CD14-positive monocyte (primary cell): ENCODE measurements at regions not wholly inside any gene's neighbourhood (a gene's known extent, or its start where the extent isn't known, plus 50 kb on each side); places are given as distances from the start of the nearest gene placed in this dataset.

Experiments
- DNase-seq, 3 donors: peaks; one replicate each; pipeline ENCODE4 v3.0.0-alpha.2; 2011 to 2022
- H2AFZ ChIP-seq: 2 replicates; pipeline ENCODE4 v1.6.0; 2012; ENCODE audit warnings: mild to moderate bottlenecking, low read depth, low read length, inconsistent platforms; ENCODE audit not compliant: insufficient read depth, poor library complexity, severe bottlenecking
- H3K27ac ChIP-seq, 2 donors: 1 replicate in 1 of 2; 2 replicates in 1 of 2; pipeline ENCODE4 v1.5.1; 2012 to 2013; ENCODE audit warnings: low read length in 2 of 2, control low read depth in 1 of 2, inconsistent platforms in 1 of 2, low read depth in 1 of 2, mild to moderate bottlenecking in 1 of 2
- H3K27me3 ChIP-seq, 2 donors: one replicate each; pipeline versions ENCODE4 v1.6.0 to v1.6.1; 2011 to 2013; ENCODE audit warnings: low read length in 2 of 2; ENCODE audit not compliant: control insufficient read depth in 2 of 2, insufficient read depth in 2 of 2
- H3K36me3 ChIP-seq, 2 donors: replicated peaks in 1 of 2; 1 replicate in 1 of 2; 2 replicates in 1 of 2; pipeline versions ENCODE4 v1.5.1 to v1.6.1; 2012 to 2013; ENCODE audit warnings: low read length in 2 of 2, control low read depth in 1 of 2, inconsistent platforms in 1 of 2, mild to moderate bottlenecking in 1 of 2; ENCODE audit not compliant: insufficient read depth in 2 of 2, control insufficient read depth in 1 of 2
- H3K4me1 ChIP-seq, 2 donors: 1 replicate in 1 of 2; 2 replicates in 1 of 2; pipeline versions ENCODE4 v1.5.1 to v1.6.1; 2012 to 2013; ENCODE audit warnings: low read length in 2 of 2, control low read depth in 1 of 2, inconsistent platforms in 1 of 2, mild to moderate bottlenecking in 1 of 2, moderate library complexity in 1 of 2; ENCODE audit not compliant: insufficient read depth in 2 of 2, control insufficient read depth in 1 of 2
- H3K4me2 ChIP-seq: replicated peaks from 2 replicates; pipeline ENCODE3; 2012; ENCODE audit warnings: low read length, moderate library complexity, mild to moderate bottlenecking; ENCODE audit not compliant: poor library complexity, severe bottlenecking; ENCODE audit errors: extremely low read depth
- H3K4me3 ChIP-seq, 3 experiments: fragments of 200-600 bp in 1 of 3; sonication (generic) in 1 of 3; replicated peaks in 1 of 3; 1 replicate in 2 of 3; 2 replicates in 1 of 3; pipeline ENCODE4 v1.5.1; 2011 to 2013; ENCODE audit warnings: low read length in 3 of 3, mild to moderate bottlenecking in 3 of 3, control low read depth in 2 of 3, low read depth in 2 of 3, inconsistent platforms in 1 of 3, moderate library complexity in 1 of 3
- H3K79me2 ChIP-seq: 2 replicates; pipeline ENCODE4 v1.6.0; 2012; ENCODE audit warnings: mild to moderate bottlenecking, control low read depth, inconsistent platforms, low read length, moderate library complexity; ENCODE audit not compliant: insufficient read depth
- H3K9ac ChIP-seq: 2 replicates; pipeline ENCODE4 v1.6.0; 2017; ENCODE audit warnings: low read length, mild to moderate bottlenecking; ENCODE audit not compliant: insufficient read depth, poor library complexity, severe bottlenecking
- H3K9me3 ChIP-seq, 2 donors: replicated peaks in 1 of 2; 1 replicate in 1 of 2; 2 replicates in 1 of 2; pipeline versions ENCODE4 v1.5.1 to v1.6.1; 2012 to 2013; ENCODE audit warnings: low read length in 2 of 2, control low read depth in 1 of 2; ENCODE audit not compliant: control insufficient read depth in 1 of 2, insufficient read depth in 1 of 2
- H4K20me1 ChIP-seq: 2 replicates; pipeline ENCODE4 v1.6.0; 2012; ENCODE audit warnings: mild to moderate bottlenecking, low read length, control low read depth, moderate library complexity; ENCODE audit not compliant: insufficient read depth
- H3K27ac Mint-ChIP-seq, 7 donors: one replicate each; pipeline ENCODE4 v1.8.0; 2020; ENCODE audit warnings: mild to moderate bottlenecking in 7 of 7, mixed read lengths in 7 of 7, moderate library complexity in 6 of 7, inconsistent platforms in 2 of 7
- H3K27me3 Mint-ChIP-seq, 3 donors: one replicate each; pipeline ENCODE4 v1.8.0; 2021 to 2022; ENCODE audit warnings: low read depth in 3 of 3, mild to moderate bottlenecking in 3 of 3, mixed read lengths in 3 of 3, moderate library complexity in 3 of 3, inconsistent platforms in 1 of 3
- H3K36me3 Mint-ChIP-seq, 2 donors: one replicate each; pipeline ENCODE4 v1.8.0; 2020; ENCODE audit warnings: mixed read lengths in 2 of 2, inconsistent platforms in 1 of 2, mild to moderate bottlenecking in 1 of 2
- H3K4me1 Mint-ChIP-seq: one replicate; pipeline ENCODE4 v1.8.0; 2020; ENCODE audit warnings: mild to moderate bottlenecking, mixed read lengths
- H3K4me3 Mint-ChIP-seq, 2 donors: one replicate each; pipeline ENCODE4 v1.8.0; 2020; ENCODE audit warnings: mild to moderate bottlenecking in 2 of 2, mixed read lengths in 2 of 2, moderate library complexity in 1 of 2
- H3K9me3 Mint-ChIP-seq, 7 donors: one replicate each; pipeline ENCODE4 v1.8.0; 2020 to 2022; ENCODE audit warnings: mixed read lengths in 7 of 7, mild to moderate bottlenecking in 6 of 7, moderate library complexity in 6 of 7, inconsistent platforms in 2 of 7
- WGBS: methylation state at CpG from one replicate; pipeline ENCODE4 v1.1.5; 2013; ENCODE audit warnings: missing lambda C conversion rate; ENCODE audit not compliant: insufficient coverage; 5-methylcytosine and 5-hydroxymethylcytosine counted together
- intact Hi-C, 2 donors: fragments of 100-400 bp; cut with micrococcal nuclease; formaldehyde crosslinking; loops; one replicate each; pipeline versions ENCODE4 v1.15.0 to v1.15.1; 2023
- TF ChIP-seq, protein P1 (sequence below): fragments of 200-600 bp; IDR thresholded peaks from one replicate; pipeline ENCODE4 v1.8.0; 2022; ENCODE audit warnings: antibody characterized with exemption, mild to moderate bottlenecking

- H3K9me3 Mint-ChIP-seq: peaks cover 0 to 9% (median 3%) of the 10 kb centered on the region in 7 donors
- H3K27ac Mint-ChIP-seq: no peak overlapping the region
- H3K9ac ChIP-seq: no peak overlapping the region
- no peaks in the 10 kb centered on the region for H3K27me3 ChIP-seq
- H3K79me2 ChIP-seq: no peaks in the 10 kb centered on the region
- no peak overlapping the region for H3K4me3 Mint-ChIP-seq
- H3K4me1 ChIP-seq: no peaks in the 10 kb centered on the region
- no peak overlapping the region for H3K4me3 ChIP-seq
- no peaks in the 10 kb centered on the region for H3K4me1 Mint-ChIP-seq
- no peak overlapping the region for H2AFZ ChIP-seq
- TF ChIP-seq, protein P1, sequence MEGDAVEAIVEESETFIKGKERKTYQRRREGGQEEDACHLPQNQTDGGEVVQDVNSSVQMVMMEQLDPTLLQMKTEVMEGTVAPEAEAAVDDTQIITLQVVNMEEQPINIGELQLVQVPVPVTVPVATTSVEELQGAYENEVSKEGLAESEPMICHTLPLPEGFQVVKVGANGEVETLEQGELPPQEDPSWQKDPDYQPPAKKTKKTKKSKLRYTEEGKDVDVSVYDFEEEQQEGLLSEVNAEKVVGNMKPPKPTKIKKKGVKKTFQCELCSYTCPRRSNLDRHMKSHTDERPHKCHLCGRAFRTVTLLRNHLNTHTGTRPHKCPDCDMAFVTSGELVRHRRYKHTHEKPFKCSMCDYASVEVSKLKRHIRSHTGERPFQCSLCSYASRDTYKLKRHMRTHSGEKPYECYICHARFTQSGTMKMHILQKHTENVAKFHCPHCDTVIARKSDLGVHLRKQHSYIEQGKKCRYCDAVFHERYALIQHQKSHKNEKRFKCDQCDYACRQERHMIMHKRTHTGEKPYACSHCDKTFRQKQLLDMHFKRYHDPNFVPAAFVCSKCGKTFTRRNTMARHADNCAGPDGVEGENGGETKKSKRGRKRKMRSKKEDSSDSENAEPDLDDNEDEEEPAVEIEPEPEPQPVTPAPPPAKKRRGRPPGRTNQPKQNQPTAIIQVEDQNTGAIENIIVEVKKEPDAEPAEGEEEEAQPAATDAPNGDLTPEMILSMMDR: no peak
- WGBS: 40% methylated on average over 1 of the region's 1 CpG
- intact Hi-C loops: no loop called here
- no peaks in the 10 kb centered on the region for H3K9me3 ChIP-seq
- H3K27ac ChIP-seq: no peak overlapping the region
- H3K27me3 Mint-ChIP-seq: no peaks in the 10 kb centered on the region
- H3K4me2 ChIP-seq: no peak overlapping the region
- no peak for DNase-seq
- no peaks in the 10 kb centered on the region for H3K36me3 ChIP-seq
- no peaks in the 10 kb centered on the region for H4K20me1 ChIP-seq
- H3K36me3 Mint-ChIP-seq: no peaks in the 10 kb centered on the region
Measured at GRCh38 chr4:43680421-43680820, 768.2 kb downstream of the KCTD8 start.

- peaks cover 0 to 10% (median 1%) of the 10 kb centered on the region in 7 donors for H3K9me3 Mint-ChIP-seq
- no peak for DNase-seq
- Histone ChIP-seq H3K27me3 (no peaks in the 10 kb centered on the region), H3K27ac (no peak overlapping the region), H3K36me3 (no peaks in the 10 kb centered on the region), H3K4me3 (no peak overlapping the region), H3K9me3 (no peaks in the 10 kb centered on the region), H3K9ac (no peak overlapping the region), H3K79me2 (no peaks in the 10 kb centered on the region), H4K20me1 (no peaks in the 10 kb centered on the region), H3K4me1 (no peaks in the 10 kb centered on the region), H2AFZ (no peak overlapping the region), H3K4me2 (no peak overlapping the region)
- H3K27me3 Mint-ChIP-seq: no peaks in the 10 kb centered on the region
- TF ChIP-seq, protein P1: no peak
- H3K4me1 Mint-ChIP-seq: no peaks in the 10 kb centered on the region
- intact Hi-C loops: no loop called here
- H3K4me3 Mint-ChIP-seq: no peak overlapping the region
- H3K27ac Mint-ChIP-seq: no peak overlapping the region
- WGBS: no CpG with 5 or more reads among the region's 3 CpGs
- H3K36me3 Mint-ChIP-seq: no peaks in the 10 kb centered on the region
Measured at GRCh38 chr4:43682551-43682950, 766.1 kb downstream of the KCTD8 start.
